ENCODE measurements at regions not wholly inside any gene's neighbourhood (a gene's known extent, or its start where the extent isn't known, plus 50 kb on each side); places are given as distances from the start of the nearest gene placed in this dataset.

DNA sequence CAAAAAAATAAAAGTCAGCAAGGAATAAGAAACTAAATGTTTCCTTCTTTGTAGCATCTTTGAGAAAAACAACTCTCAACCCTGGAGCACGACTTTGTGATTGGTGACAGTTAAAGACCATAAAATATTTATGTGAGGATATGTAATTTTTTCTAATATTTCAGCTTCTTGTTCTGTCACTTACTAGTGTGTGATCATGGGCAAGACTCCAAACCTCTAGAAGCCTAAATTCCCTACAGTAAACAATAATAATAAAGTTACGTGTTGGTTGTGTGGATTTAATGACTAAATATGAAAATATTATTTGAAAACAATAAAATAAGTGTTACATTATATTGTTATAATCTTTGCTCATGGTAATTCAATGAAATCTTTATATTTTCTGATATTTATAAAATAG is 735.6 kb upstream of the MARCKS start:
- Mint-ChIP-seq H3K4me3 (ENCODE audit: unreplicated experiment) (no peak overlapping the region), H3K9me3 (ENCODE audit: unreplicated experiment) (peaks cover 16% of the 10 kb centered on the region), H3K27ac (ENCODE audit: unreplicated experiment) (peak overlapping the region; percentile 92), H3K27me3 (ENCODE audit: unreplicated experiment) (no peaks in the 10 kb centered on the region), H3K36me3 (ENCODE audit: unreplicated experiment) (peaks cover 13% of the 10 kb centered on the region), H3K4me1 (ENCODE audit: unreplicated experiment) (peaks cover 62% of the 10 kb centered on the region)
- TF ChIP-seq, protein P1, sequence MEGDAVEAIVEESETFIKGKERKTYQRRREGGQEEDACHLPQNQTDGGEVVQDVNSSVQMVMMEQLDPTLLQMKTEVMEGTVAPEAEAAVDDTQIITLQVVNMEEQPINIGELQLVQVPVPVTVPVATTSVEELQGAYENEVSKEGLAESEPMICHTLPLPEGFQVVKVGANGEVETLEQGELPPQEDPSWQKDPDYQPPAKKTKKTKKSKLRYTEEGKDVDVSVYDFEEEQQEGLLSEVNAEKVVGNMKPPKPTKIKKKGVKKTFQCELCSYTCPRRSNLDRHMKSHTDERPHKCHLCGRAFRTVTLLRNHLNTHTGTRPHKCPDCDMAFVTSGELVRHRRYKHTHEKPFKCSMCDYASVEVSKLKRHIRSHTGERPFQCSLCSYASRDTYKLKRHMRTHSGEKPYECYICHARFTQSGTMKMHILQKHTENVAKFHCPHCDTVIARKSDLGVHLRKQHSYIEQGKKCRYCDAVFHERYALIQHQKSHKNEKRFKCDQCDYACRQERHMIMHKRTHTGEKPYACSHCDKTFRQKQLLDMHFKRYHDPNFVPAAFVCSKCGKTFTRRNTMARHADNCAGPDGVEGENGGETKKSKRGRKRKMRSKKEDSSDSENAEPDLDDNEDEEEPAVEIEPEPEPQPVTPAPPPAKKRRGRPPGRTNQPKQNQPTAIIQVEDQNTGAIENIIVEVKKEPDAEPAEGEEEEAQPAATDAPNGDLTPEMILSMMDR (IDR thresholded peaks at IDR 0.05) = no peak
- no peak for DNase-seq (ENCODE audit: extremely low spot score, unreplicated experiment)

DNA sequence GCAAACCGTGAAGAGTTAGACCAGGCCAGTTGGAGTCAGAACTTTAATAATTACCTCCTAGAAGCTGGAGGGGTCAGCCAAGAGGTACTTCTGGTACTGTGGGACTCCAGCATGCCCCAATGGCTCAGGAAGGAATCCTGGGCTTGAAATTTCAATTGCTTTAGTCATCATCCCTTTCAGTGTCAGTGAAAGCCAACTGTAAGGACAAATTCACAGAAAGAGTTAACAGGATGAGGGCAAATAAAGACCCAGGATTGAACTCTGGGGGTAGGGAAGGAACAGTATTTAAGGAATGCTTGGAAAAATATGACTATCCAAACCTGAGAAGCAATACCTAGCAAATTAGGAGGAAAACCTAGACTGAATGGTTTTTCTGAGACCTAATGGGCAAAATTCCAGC is 735.1 kb upstream of the MARCKS start:
- TF ChIP-seq, protein P1 (IDR thresholded peaks at IDR 0.05) = peak; percentile 57
- no peaks in the 10 kb centered on the region for H3K27me3 Mint-ChIP-seq (ENCODE audit: unreplicated experiment)
- DNase-seq (ENCODE audit: extremely low spot score, unreplicated experiment) = no peak
- H3K4me3 Mint-ChIP-seq (ENCODE audit: unreplicated experiment) = no peak overlapping the region
- peaks cover 10% of the 10 kb centered on the region for H3K36me3 Mint-ChIP-seq (ENCODE audit: unreplicated experiment)
- peaks cover 67% of the 10 kb centered on the region for H3K4me1 Mint-ChIP-seq (ENCODE audit: unreplicated experiment)
- H3K9me3 Mint-ChIP-seq (ENCODE audit: unreplicated experiment) = peaks cover 14% of the 10 kb centered on the region
- H3K27ac Mint-ChIP-seq (ENCODE audit: unreplicated experiment) = peak overlapping the region; percentile 88

DNA sequence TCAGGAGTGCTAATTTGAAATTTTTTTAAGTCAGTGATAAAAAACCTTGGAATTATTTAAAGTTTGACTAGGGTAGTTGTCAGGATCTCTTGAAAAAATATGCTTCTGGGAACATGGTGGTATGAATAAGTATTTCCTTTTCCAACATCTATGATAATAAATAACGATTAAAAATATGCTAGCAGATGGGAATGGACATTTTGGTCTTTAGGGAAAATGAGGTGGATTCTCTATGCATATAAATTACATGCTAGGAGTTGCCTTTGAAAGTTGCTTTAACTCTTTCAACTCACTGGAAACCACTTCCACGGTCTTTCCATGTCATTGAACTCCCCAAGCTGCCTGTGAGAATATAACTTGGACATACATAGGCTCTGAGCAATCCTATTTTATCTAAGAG is 731.5 kb upstream of the MARCKS start:
- H3K4me1 Mint-ChIP-seq (ENCODE audit: unreplicated experiment) = peaks cover 58% of the 10 kb centered on the region
- no peak for DNase-seq (ENCODE audit: extremely low spot score, unreplicated experiment)
- peak overlapping the region; percentile 81 for H3K27ac Mint-ChIP-seq (ENCODE audit: unreplicated experiment)
- H3K4me3 Mint-ChIP-seq (ENCODE audit: unreplicated experiment) = no peak overlapping the region
- TF ChIP-seq, protein P1 (IDR thresholded peaks at IDR 0.05) = no peak
- no peaks in the 10 kb centered on the region for H3K27me3 Mint-ChIP-seq (ENCODE audit: unreplicated experiment)
- no peaks in the 10 kb centered on the region for H3K9me3 Mint-ChIP-seq (ENCODE audit: unreplicated experiment)
- no peaks in the 10 kb centered on the region for H3K36me3 Mint-ChIP-seq (ENCODE audit: unreplicated experiment)

DNA sequence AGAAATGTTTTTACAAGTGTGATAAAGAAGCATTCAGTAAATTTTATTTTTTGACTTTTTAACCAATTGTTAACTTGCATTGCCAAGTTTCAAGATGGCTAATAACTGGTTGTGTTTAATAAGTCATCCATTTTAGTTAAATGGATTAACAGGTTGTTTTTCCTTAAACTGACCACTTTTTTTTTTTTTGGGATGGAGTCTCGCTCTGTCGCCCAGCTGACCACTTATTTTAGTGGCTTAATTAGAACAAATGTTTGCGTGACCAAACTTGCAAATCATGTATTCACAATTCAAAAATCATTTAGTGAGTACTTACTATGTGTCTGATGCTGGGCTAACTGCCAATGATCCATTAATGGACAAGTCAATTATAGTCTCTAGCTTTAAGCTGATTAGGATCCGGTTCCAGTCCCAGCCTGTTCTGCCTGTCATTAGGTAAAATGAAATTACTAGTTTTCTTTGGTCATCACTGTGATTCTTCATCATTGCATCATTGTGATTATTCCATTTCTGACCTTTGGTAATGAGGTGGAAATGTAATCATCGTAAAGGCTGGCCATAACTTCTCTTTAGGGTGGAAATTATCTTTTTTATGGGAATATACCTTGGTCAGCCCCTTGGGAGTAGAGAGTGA is 729.2 kb upstream of the MARCKS start:
- Mint-ChIP-seq H3K4me1 (ENCODE audit: unreplicated experiment) (peaks cover 38% of the 10 kb centered on the region), H3K27me3 (ENCODE audit: unreplicated experiment) (no peaks in the 10 kb centered on the region), H3K36me3 (ENCODE audit: unreplicated experiment) (no peaks in the 10 kb centered on the region), H3K4me3 (ENCODE audit: unreplicated experiment) (no peak overlapping the region), H3K27ac (ENCODE audit: unreplicated experiment) (no peak overlapping the region), H3K9me3 (ENCODE audit: unreplicated experiment) (no peaks in the 10 kb centered on the region)
- no peak for DNase-seq (ENCODE audit: extremely low spot score, unreplicated experiment)
- TF ChIP-seq, protein P1 (IDR thresholded peaks at IDR 0.05) = no peak

DNA sequence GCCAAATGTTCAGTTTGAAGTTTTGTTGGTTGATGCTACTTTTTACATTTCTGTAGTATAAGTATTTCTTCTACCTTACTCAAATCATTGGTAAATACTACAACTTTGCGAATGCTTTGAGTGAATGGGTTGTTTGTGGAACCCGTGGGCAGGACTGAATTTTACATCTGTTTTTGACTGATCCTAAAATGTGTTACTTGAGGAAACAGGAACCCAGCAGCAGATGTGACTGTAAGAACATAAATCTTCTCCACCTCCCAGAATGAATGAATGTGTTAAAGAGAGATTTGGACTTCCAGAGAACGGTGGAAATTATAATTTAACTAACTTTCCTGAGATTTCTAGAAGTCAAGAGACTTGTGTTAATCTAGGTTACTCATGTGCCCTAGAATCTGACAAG is 728.5 kb upstream of the MARCKS start:
- H3K27ac Mint-ChIP-seq (ENCODE audit: unreplicated experiment) = no peak overlapping the region
- H3K27me3 Mint-ChIP-seq (ENCODE audit: unreplicated experiment) = no peaks in the 10 kb centered on the region
- no peaks in the 10 kb centered on the region for H3K9me3 Mint-ChIP-seq (ENCODE audit: unreplicated experiment)
- H3K4me1 Mint-ChIP-seq (ENCODE audit: unreplicated experiment) = peaks cover 33% of the 10 kb centered on the region
- H3K4me3 Mint-ChIP-seq (ENCODE audit: unreplicated experiment) = no peak overlapping the region
- H3K36me3 Mint-ChIP-seq (ENCODE audit: unreplicated experiment) = no peaks in the 10 kb centered on the region
- no peak for DNase-seq (ENCODE audit: extremely low spot score, unreplicated experiment)
- TF ChIP-seq, protein P1 (IDR thresholded peaks at IDR 0.05) = no peak

Data from osteocyte (in vitro differentiated cells).